Right lobe of liver (tissue), 6 donors: ENCODE measurements at regions not wholly inside any gene's neighbourhood (a gene's known extent, or its start where the extent isn't known, plus 50 kb on each side); places are given as distances from the start of the nearest gene placed in this dataset.

Experiments
- ATAC-seq, 4 donors: fragments of 200-7000 bp; cut with Tn5 transposase; one replicate each; pipeline ENCODE4 v1.9.1; 2020; ENCODE audit warnings: mild to moderate bottlenecking in 4 of 4, moderate library complexity in 4 of 4
- DNase-seq, 3 donors: peaks; one replicate each; pipeline ENCODE4 v3.0.0-alpha.2; 2020
- H3K27ac ChIP-seq, 3 donors: fragments of 200-600 bp; one replicate each; pipeline ENCODE4 v1.8.0; 2022
- H3K27me3 ChIP-seq, 2 donors: fragments of 200-600 bp; one replicate each; pipeline ENCODE4 v1.8.0; 2022
- H3K36me3 ChIP-seq, 4 donors: fragments of 200-600 bp; sonication (generic) in 1 of 4; one replicate each; pipeline versions ENCODE4 v1.5.1 to v1.8.0; 2017 to 2022; ENCODE audit warnings: control low read depth in 1 of 4
- H3K4me1 ChIP-seq, 4 donors: fragments of 200-600 bp; sonication (generic) in 1 of 4; one replicate each; pipeline versions ENCODE4 v1.5.1 to v1.8.0; 2017 to 2022; ENCODE audit warnings: control low read depth in 1 of 4
- H3K4me3 ChIP-seq, 3 donors: fragments of 200-600 bp; one replicate each; pipeline ENCODE4 v1.8.0; 2022
- H3K9me3 ChIP-seq, 4 donors: fragments of 200-600 bp; sonication (generic) in 1 of 4; one replicate each; pipeline versions ENCODE4 v1.5.1 to v1.8.0; 2017 to 2022; ENCODE audit warnings: control low read depth in 1 of 4
- POLR2A ChIP-seq: fragments of 450-650 bp; IDR thresholded peaks from one replicate; pipeline ENCODE4 v1.6.1; 2017; ENCODE audit warnings: antibody characterized with exemption, mild to moderate bottlenecking
- WGBS: methylation state at CpG from one replicate; pipeline ENCODE4 v1.1.6; 2018; ENCODE audit warnings: low coverage, low lambda C conversion rate; ENCODE audit not compliant: insufficient coverage; ENCODE audit errors: missing lambda C conversion rate; 5-methylcytosine and 5-hydroxymethylcytosine counted together
- intact Hi-C, 2 donors: fragments of 100-400 bp; cut with DNase I; formaldehyde crosslinking; loops; one replicate each; pipeline versions ENCODE4 v1.11.2 to v1.14.1; 2022
- TF ChIP-seq, protein P1 (sequence below), 4 donors: fragments of 200-600 bp in 3 of 4; fragments of 450-650 bp in 1 of 4; IDR thresholded peaks; one replicate each; pipeline versions ENCODE4 v1.5.1 to v1.8.0; 2016 to 2022; ENCODE audit warnings: antibody characterized with exemption in 4 of 4, mild to moderate bottlenecking in 2 of 4
- donor health status: DM: no; HTN: yes; CAD: no.
- donor health status: DM: no; HTN: no; CAD: no.
- donor health status: DM: no; HTN: no; CAD: no.
- donor health status: DM: no; HTN: yes; CAD: no.
- donor health status: DM: no; HTN: yes; CAD: no.

DNA sequence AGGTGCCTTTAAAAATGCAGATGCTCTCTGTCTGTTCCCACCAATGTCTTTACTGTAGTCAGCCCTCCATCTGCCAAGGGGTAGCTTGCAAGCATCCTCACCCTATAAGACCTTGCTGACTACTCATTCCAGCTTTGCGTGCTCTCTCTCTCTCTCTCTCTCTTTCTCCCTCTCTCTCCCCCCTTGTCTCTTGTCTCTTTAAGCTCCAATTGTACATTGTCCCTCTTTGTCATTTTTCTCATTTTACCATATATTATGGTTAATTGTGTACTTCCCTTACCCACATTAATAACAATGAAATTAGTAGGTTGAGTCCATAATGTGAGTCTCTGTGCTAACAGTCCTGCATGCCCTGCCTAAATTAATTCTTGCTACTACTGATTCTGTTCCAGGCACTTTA is 350.2 kb upstream of the CDH4 start:
- WGBS, result 76% methylated on average over 1 of the region's 1 CpG
- Histone ChIP-seq H3K9me3 (no peaks in the 10 kb centered on the region), H3K4me3 (no peak overlapping the region), H3K27ac (no peak overlapping the region), H3K4me1 (no peaks in the 10 kb centered on the region), H3K36me3 (no peaks in the 10 kb centered on the region), H3K27me3 (no peaks in the 10 kb centered on the region)
- intact Hi-C loops, result no loop called here
- no peak for TF ChIP-seq POLR2A
- TF ChIP-seq, protein P1, sequence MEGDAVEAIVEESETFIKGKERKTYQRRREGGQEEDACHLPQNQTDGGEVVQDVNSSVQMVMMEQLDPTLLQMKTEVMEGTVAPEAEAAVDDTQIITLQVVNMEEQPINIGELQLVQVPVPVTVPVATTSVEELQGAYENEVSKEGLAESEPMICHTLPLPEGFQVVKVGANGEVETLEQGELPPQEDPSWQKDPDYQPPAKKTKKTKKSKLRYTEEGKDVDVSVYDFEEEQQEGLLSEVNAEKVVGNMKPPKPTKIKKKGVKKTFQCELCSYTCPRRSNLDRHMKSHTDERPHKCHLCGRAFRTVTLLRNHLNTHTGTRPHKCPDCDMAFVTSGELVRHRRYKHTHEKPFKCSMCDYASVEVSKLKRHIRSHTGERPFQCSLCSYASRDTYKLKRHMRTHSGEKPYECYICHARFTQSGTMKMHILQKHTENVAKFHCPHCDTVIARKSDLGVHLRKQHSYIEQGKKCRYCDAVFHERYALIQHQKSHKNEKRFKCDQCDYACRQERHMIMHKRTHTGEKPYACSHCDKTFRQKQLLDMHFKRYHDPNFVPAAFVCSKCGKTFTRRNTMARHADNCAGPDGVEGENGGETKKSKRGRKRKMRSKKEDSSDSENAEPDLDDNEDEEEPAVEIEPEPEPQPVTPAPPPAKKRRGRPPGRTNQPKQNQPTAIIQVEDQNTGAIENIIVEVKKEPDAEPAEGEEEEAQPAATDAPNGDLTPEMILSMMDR (IDR thresholded peaks at IDR 0.05), result no peak
- DNase-seq, result no peak
- ATAC-seq, result no peak

DNA sequence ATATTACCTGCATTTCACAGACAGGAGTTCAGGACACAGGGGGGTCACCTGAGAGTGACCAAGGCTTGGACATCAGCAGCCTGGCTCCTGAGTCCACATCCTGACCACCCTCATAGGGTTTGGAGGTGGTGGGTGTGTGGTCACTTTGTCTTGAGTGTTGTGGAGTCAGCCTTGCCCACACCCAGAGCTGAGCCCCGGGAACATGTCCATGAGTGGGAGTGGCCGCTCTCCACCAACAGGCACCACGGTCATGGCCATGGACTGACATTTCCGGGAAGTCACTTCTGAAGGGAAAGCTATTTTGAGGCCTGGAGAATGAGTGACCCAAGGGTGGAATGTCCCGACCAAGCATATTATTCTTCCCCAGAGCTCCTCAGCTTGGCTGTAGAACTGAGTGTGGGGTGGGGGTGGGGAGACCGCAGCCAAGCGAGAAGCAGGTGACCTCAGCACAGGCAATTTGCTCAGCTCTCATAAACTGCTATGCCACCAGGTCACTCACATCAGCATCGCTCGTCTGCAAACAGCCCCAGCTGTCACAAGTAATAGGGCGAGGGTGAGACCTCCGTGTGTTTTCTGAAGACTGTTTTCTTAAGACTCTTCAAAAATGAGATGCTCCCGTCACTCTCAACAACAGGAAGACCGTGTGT is 348.6 kb upstream of the CDH4 start:
- intact Hi-C loops, result no loop called here
- WGBS, result 73% methylated on average over 8 of the region's 13 CpGs
- Histone ChIP-seq H3K27me3 (no peaks in the 10 kb centered on the region), H3K4me1 (no peaks in the 10 kb centered on the region), H3K36me3 (no peaks in the 10 kb centered on the region), H3K27ac (no peak overlapping the region), H3K9me3 (no peaks in the 10 kb centered on the region), H3K4me3 (no peak overlapping the region)
- TF ChIP-seq POLR2A, result no peak
- TF ChIP-seq, protein P1 (IDR thresholded peaks at IDR 0.05), result no peak
- ATAC-seq, result no peak
- DNase-seq, result no peak

DNA sequence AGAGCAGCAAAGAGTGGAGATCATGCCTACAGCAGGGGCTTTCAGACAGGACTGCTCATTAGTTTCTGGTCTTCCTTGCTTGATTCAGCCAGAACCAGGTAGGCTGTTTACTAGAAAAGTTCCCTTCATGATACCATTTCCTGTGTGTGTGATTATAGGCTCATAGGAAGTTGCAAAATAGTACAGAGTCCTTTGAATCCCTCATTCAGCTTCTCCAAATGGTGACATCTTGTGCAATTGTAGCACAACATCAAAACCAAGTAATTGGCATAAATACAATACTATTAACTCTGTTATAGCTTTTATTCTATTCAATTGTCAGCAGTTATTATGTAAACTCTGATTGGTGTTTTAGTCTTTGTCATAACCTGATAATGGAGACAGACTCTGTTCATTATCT is 347.3 kb upstream of the CDH4 start:
- H3K36me3 ChIP-seq, result no peaks in the 10 kb centered on the region
- no peaks in the 10 kb centered on the region for H3K4me1 ChIP-seq
- no peaks in the 10 kb centered on the region for H3K27me3 ChIP-seq
- no peaks in the 10 kb centered on the region for H3K9me3 ChIP-seq
- no peak overlapping the region for H3K4me3 ChIP-seq
- intact Hi-C loops, result no loop called here
- no peak overlapping the region for H3K27ac ChIP-seq
- no peak for DNase-seq
- no peak for TF ChIP-seq POLR2A
- no peak for ATAC-seq

DNA sequence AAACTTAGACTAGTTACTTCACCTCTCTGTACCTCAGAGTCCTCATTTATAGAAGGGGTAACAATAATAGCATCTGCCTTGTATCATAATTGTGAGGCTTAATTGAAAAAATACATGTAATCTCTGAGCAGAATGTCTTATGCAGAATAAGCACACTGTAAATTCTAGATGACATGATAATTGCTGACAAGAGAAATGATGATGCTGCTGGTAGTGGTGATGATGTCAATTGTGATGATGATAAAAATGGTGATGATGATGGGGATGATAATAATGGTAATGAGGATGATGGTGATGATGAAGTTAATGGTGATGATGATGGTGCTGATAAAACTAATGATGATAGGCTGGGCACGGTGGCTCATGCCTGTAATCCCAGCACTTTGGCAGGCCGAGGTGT is 346.1 kb upstream of the CDH4 start:
- H3K4me1 ChIP-seq, result no peaks in the 10 kb centered on the region
- intact Hi-C loops, result no loop called here
- H3K36me3 ChIP-seq, result no peaks in the 10 kb centered on the region
- 50% methylated on average over 1 of the region's 2 CpGs for WGBS
- DNase-seq (no peak), ATAC-seq (no peak)
- H3K27me3 ChIP-seq, result no peaks in the 10 kb centered on the region
- no peaks in the 10 kb centered on the region for H3K9me3 ChIP-seq
- H3K4me3 ChIP-seq, result no peak overlapping the region
- TF ChIP-seq POLR2A, result no peak
- TF ChIP-seq, protein P1 (IDR thresholded peaks at IDR 0.05), result no peak
- H3K27ac ChIP-seq, result no peak overlapping the region

DNA sequence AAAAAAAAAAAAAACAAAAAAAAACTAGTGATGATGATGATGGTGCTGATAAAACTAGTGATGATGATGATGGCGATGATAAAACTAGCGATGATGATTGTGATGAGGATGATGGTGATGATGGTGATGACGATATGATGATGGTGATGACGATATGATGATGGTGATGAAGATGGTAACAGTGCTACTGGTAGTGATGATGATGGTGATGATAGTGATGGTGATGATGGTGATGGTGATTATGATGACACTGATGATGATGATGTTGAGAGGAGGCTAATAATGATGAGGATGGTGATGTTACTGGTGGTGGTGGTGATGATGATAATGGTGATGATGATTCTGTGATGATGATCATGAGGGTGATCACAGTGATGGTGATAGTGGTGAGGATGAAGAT is 345.5 kb upstream of the CDH4 start:
- Histone ChIP-seq H3K4me1 (no peaks in the 10 kb centered on the region), H3K27ac (no peak overlapping the region), H3K4me3 (no peak overlapping the region), H3K9me3 (no peaks in the 10 kb centered on the region), H3K36me3 (no peaks in the 10 kb centered on the region), H3K27me3 (no peaks in the 10 kb centered on the region)
- 73% methylated on average over 4 of the region's 4 CpGs for WGBS
- intact Hi-C loops, result no loop called here
- DNase-seq (no peak), ATAC-seq (no peak)
- TF ChIP-seq, protein P1 (IDR thresholded peaks at IDR 0.05), result no peak
- no peak for TF ChIP-seq POLR2A
